HG03060 (cell line): ENCODE measurements at regions not wholly inside any gene's neighbourhood (a gene's known extent, or its start where the extent isn't known, plus 50 kb on each side); places are given as distances from the start of the nearest gene placed in this dataset.
A peak's percentile ranks its signal among the peaks of the same experiment; 100 is the strongest.

ENCODE experiments used
- ATAC-seq: cut with Tn5 transposase; IDR thresholded peaks from one replicate; pipeline ENCODE4 v1.9.1; 2021; ENCODE audit warnings: low read depth, moderate number of reproducible peaks; ENCODE audit not compliant: unreplicated experiment

GRCh38 chr2:203812294-203813221, 55.0 kb upstream of the CTLA4 start:
- no peak for ATAC-seq

- no peak for ATAC-seq
Measured at GRCh38 chr2:203813684-203814083, 53.9 kb upstream of the CTLA4 start.

GRCh38 chr2:203814661-203815540, 52.7 kb upstream of the CTLA4 start:
- peak; percentile 53 for ATAC-seq

GRCh38 chr2:203815541-203815898, 52.1 kb upstream of the CTLA4 start:
- no peak for ATAC-seq

- ATAC-seq = no peak
Measured at GRCh38 chr2:203817147-203817546, 50.4 kb upstream of the CTLA4 start.
